OCI-LY1 (cell line): ENCODE measurements at regions not wholly inside any gene's neighbourhood (a gene's known extent, or its start where the extent isn't known, plus 50 kb on each side); places are given as distances from the start of the nearest gene placed in this dataset.

Source experiments
- H2AFZ ChIP-seq: fragments of 200-600 bp; sonication (generic), shearing (Covaris generic); 2 replicates; pipeline ENCODE4 v1.6.0; 2014; ENCODE audit warnings: antibody characterized with exemption, mild to moderate bottlenecking, low read length
- H3F3A ChIP-seq: fragments of 200-600 bp; sonication (generic), shearing (Covaris generic); 2 replicates; pipeline ENCODE4 v1.6.0; 2014; ENCODE audit warnings: mild to moderate bottlenecking, antibody characterized with exemption, low read length, moderate library complexity; ENCODE audit not compliant: insufficient read depth
- H3K27ac ChIP-seq: fragments of 200-600 bp; sonication (generic); 2 replicates; pipeline ENCODE4 v1.5.1; 2014; ENCODE audit warnings: low read length, mixed run types, mild to moderate bottlenecking, low read depth; ENCODE audit not compliant: poor library complexity, severe bottlenecking
- H3K27me3 ChIP-seq: fragments of 200-600 bp; sonication (generic); 2 replicates; pipeline ENCODE4 v1.6.0; 2014; ENCODE audit warnings: antibody characterized with exemption, mild to moderate bottlenecking, low read length, moderate library complexity; ENCODE audit not compliant: insufficient read depth
- H3K36me3 ChIP-seq: fragments of 200-600 bp; sonication (generic); 2 replicates; pipeline ENCODE4 v1.6.1; 2014; ENCODE audit warnings: mild to moderate bottlenecking, antibody characterized with exemption, low read length, moderate library complexity, mixed read lengths; ENCODE audit not compliant: insufficient read depth
- H3K4me1 ChIP-seq: fragments of 200-600 bp; sonication (generic); 2 replicates; pipeline ENCODE4 v1.5.1; 2014; ENCODE audit warnings: mild to moderate bottlenecking, low read length, moderate library complexity; ENCODE audit not compliant: insufficient read depth, severe bottlenecking
- H3K4me2 ChIP-seq: fragments of 200-600 bp; sonication (generic), shearing (Covaris generic); 2 replicates; pipeline ENCODE4 v1.6.1; 2014; ENCODE audit warnings: low read length
- H3K4me3 ChIP-seq: fragments of 200-600 bp; sonication (generic); 2 replicates; pipeline ENCODE4 v1.5.1; 2014; ENCODE audit warnings: low read length, low read depth, mild to moderate bottlenecking, mixed read lengths; ENCODE audit not compliant: poor library complexity, severe bottlenecking
- H3K79me2 ChIP-seq: fragments of 200-600 bp; shearing (Covaris generic); 2 replicates; pipeline ENCODE4 v1.6.1; 2016; ENCODE audit warnings: mixed run types, low read length, mixed read lengths; ENCODE audit not compliant: insufficient read depth
- H3K9ac ChIP-seq: fragments of 200-600 bp; sonication (generic), shearing (Covaris generic); 2 replicates; pipeline ENCODE4 v1.6.1; 2014; ENCODE audit warnings: mild to moderate bottlenecking, low read length, mixed read lengths
- H3K9me2 ChIP-seq: fragments of 200-600 bp; sonication (generic), shearing (Covaris generic); 2 replicates; pipeline ENCODE4 v1.6.1; 2014; ENCODE audit warnings: low read depth, mild to moderate bottlenecking, low read length, mixed read lengths
- H3K9me3 ChIP-seq: fragments of 200-600 bp; shearing (Covaris generic); 2 replicates; pipeline ENCODE4 v1.6.1; 2014; ENCODE audit warnings: low read length, mixed read lengths
- H4K20me1 ChIP-seq: fragments of 200-600 bp; sonication (generic), shearing (Covaris generic); 2 replicates; pipeline ENCODE4 v1.6.0; 2016; ENCODE audit warnings: mild to moderate bottlenecking, low read length; ENCODE audit not compliant: insufficient read depth
- CTCF ChIP-seq: fragments of 200-600 bp; sonication (generic), shearing (Covaris generic); IDR thresholded peaks from 2 replicates; pipeline ENCODE4 v1.5.1; 2017; ENCODE audit warnings: mild to moderate bottlenecking, antibody characterized with exemption, low read length, moderate library complexity, mixed read lengths
- EZH2 ChIP-seq: fragments of 200-600 bp; sonication (generic), shearing (Covaris generic); IDR thresholded peaks from 2 replicates; pipeline ENCODE4 v1.8.0; 2017; ENCODE audit warnings: borderline replicate concordance, mixed run types, mild to moderate bottlenecking, antibody characterized with exemption, low read length, moderate library complexity, mixed read lengths

DNA sequence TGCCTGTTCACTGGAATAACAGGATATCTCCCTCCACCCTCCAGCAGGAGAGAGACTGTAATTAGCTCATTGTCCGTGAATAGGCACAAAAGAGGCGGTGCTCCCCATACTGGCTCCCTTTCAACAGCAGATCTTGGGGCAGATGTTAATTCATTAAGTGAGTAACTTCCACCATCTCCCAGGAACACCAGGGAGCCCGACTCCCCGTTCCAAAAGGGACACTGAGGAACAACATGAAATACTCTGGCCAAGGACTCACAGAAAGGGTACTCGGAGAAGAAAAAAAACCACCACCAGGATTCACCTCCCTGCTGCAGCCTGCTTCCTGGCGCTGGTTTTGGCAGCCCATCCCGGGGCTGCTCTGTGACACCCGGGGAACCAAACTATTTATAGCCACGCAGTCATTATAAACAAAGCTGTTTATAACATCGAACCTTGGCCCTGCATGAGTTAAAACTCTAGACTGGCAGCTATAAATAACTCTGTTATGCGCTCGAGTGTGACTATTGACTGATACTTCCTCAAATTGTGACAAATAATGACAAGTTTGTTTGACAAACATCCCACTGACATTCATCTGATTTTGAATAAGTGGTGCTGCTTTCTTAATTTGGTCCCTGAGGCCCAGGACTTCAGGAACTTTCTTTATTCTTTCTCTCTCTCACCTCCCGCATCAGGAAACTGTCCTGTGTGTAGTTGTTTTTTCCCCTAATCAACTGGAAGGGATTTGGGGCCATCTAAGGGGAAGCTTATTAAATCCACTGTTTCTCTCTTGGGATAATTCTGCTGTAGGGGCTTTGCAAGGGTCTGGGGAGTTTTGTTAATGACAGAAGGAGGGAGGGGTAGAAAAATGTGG is 521.6 kb downstream of the CD83 start:
- Histone ChIP-seq H3K4me2 (peak overlapping the region; percentile 11; the same call in 1 of the 2 replicates), H3K9me3 (no peaks in the 10 kb centered on the region), H3K27me3 (no peaks in the 10 kb centered on the region), H2AFZ (no peak overlapping the region), H3K36me3 (no peaks in the 10 kb centered on the region), H3K9ac (no peak overlapping the region), H3F3A (no peaks in the 10 kb centered on the region), H3K9me2 (no peaks in the 10 kb centered on the region), H3K4me1 (peaks cover 45% of the 10 kb centered on the region), H4K20me1 (no peaks in the 10 kb centered on the region), H3K79me2 (no peaks in the 10 kb centered on the region), H3K4me3 (no peak overlapping the region), H3K27ac (peak overlapping the region; percentile 37)
- no peak for TF ChIP-seq EZH2
- TF ChIP-seq CTCF: no peak

DNA sequence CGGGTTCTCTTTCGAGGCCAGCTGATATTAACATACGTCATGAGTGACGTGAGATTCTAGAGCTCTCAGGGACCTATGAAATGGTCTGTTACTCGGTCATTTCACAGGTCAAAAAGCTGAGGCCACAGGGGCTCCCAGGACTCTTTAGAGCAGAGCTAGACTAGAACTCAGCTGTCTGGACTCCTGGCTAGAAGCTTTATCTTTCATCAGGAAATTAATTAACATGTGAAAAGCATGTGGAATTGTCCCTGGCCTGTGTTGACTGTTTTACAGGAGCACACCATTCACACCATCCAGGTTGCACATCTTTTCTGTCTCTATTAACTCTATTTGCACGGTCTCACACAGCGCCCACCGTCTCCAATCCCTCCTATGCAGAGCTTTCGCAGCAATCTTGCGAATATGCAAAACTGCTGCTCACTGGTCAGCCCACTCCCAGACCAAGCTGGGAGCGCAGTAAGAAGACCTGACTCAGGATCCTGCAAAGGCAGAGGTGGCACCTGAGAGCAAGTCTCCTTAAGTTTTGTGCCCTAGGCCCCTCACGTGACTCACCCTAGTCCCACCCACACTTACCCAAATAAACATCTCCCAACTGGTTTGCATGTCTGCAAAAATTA is 522.5 kb downstream of the CD83 start:
- Histone ChIP-seq H4K20me1 (no peaks in the 10 kb centered on the region), H3K27me3 (no peaks in the 10 kb centered on the region), H3K9ac (no peak overlapping the region), H3K27ac (no peak overlapping the region), H3K9me2 (no peaks in the 10 kb centered on the region), H3K79me2 (no peaks in the 10 kb centered on the region), H3K4me3 (no peak overlapping the region), H3K4me2 (0 out of 2 replicates have a peak overlapping the region, but pooled peaks have one; percentile 11), H3K36me3 (no peaks in the 10 kb centered on the region), H3F3A (no peaks in the 10 kb centered on the region), H3K9me3 (no peaks in the 10 kb centered on the region), H2AFZ (no peak overlapping the region), H3K4me1 (peaks cover 41% of the 10 kb centered on the region)
- no peak for TF ChIP-seq EZH2
- TF ChIP-seq CTCF: no peak

DNA sequence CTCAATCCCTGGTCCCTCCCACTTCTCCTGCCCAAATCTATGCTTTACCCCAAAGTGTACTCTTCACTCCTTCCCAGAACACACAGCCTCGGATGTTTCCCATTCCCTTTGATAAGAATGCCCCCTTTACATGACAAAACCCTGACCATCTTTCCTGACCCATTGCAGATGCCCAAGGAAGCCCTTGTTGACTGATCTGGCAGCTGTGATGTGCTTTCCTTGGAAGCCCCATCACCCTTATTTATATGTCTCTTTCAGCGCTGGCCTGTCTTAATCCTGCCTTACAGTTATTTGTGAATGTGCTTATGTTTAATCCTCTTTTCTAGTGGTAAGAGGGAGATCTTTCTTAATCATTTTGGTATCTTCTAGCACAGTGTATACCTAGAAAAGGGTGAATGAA is 523.1 kb downstream of the CD83 start:
- Histone ChIP-seq H3K36me3 (no peaks in the 10 kb centered on the region), H3K4me2 (no peak overlapping the region), H3K79me2 (no peaks in the 10 kb centered on the region), H3K4me1 (peaks cover 36% of the 10 kb centered on the region), H3K27ac (no peak overlapping the region), H3K27me3 (no peaks in the 10 kb centered on the region), H3K9ac (no peak overlapping the region), H3K4me3 (no peak overlapping the region), H3K9me2 (no peaks in the 10 kb centered on the region), H3K9me3 (no peaks in the 10 kb centered on the region), H4K20me1 (no peaks in the 10 kb centered on the region), H2AFZ (no peak overlapping the region), H3F3A (no peaks in the 10 kb centered on the region)
- TF ChIP-seq EZH2: no peak
- no peak for TF ChIP-seq CTCF
